Activated T-cell treated with anti-CD3 and anti-CD28 coated beads, Interleukin-2, amount 50 U/mL, for 72 hours (primary cell): ENCODE measurements at regions not wholly inside any gene's neighbourhood (a gene's known extent, or its start where the extent isn't known, plus 50 kb on each side); places are given as distances from the start of the nearest gene placed in this dataset.

Experiments
- ATAC-seq, 2 donors: fragments of 150-1000 bp; cut with Tn5 transposase; replicated peaks in 1 of 2; 2 replicates each; pipeline ENCODE4 v1.10.0; 2021; ENCODE audit warnings: moderate library complexity in 2 of 2, mild to moderate bottlenecking in 1 of 2
- DNase-seq, 2 donors: peaks; one replicate each; pipeline ENCODE4 v3.0.0; 2021 to 2022; ENCODE audit warnings: mixed read lengths in 1 of 2
- H3K27ac Mint-ChIP-seq: one replicate; pipeline ENCODE4 v1.8.0; 2022; ENCODE audit warnings: mild to moderate bottlenecking, moderate library complexity, mixed read lengths
- H3K27me3 Mint-ChIP-seq: one replicate; pipeline ENCODE4 v1.8.0; 2022; ENCODE audit warnings: low read depth, mixed read lengths
- H3K36me3 Mint-ChIP-seq, 2 donors: one replicate each; pipeline ENCODE4 v1.8.0; 2022; ENCODE audit warnings: mixed read lengths in 2 of 2, mild to moderate bottlenecking in 1 of 2; ENCODE audit not compliant: insufficient read depth in 2 of 2
- H3K4me1 Mint-ChIP-seq: one replicate; pipeline ENCODE4 v1.8.0; 2022; ENCODE audit warnings: low read depth, mixed read lengths
- H3K4me3 Mint-ChIP-seq, 2 donors: one replicate each; pipeline ENCODE4 v1.8.0; 2022; ENCODE audit warnings: mild to moderate bottlenecking in 2 of 2, mixed read lengths in 2 of 2, moderate library complexity in 2 of 2
- H3K9me3 Mint-ChIP-seq, 2 donors: one replicate each; pipeline ENCODE4 v1.8.0; 2022; ENCODE audit warnings: mixed read lengths in 2 of 2

GRCh38 chr14:38824706-38825105 lies 278.3 kb downstream of the SEC23A start:
- DNase-seq (no peak), ATAC-seq (no peak)
- Mint-ChIP-seq H3K36me3 (no peaks in the 10 kb centered on the region), H3K9me3 (peaks cover 2% of the 10 kb centered on the region in 2 donors), H3K4me1 (no peaks in the 10 kb centered on the region), H3K27ac (no peak overlapping the region), H3K4me3 (no peak overlapping the region), H3K27me3 (no peaks in the 10 kb centered on the region)

- no peaks in the 10 kb centered on the region for H3K36me3 Mint-ChIP-seq
- peaks cover 0 to 2% of the 10 kb centered on the region in 2 donors for H3K9me3 Mint-ChIP-seq
- H3K27me3 Mint-ChIP-seq: no peaks in the 10 kb centered on the region
- H3K4me3 Mint-ChIP-seq: no peak overlapping the region
- no peak overlapping the region for H3K27ac Mint-ChIP-seq
- DNase-seq (no peak), ATAC-seq (no peak)
- H3K4me1 Mint-ChIP-seq: no peaks in the 10 kb centered on the region
These were observed 284.5 kb downstream of the SEC23A start for GRCh38 chr14:38818555-38818954.

DNA sequence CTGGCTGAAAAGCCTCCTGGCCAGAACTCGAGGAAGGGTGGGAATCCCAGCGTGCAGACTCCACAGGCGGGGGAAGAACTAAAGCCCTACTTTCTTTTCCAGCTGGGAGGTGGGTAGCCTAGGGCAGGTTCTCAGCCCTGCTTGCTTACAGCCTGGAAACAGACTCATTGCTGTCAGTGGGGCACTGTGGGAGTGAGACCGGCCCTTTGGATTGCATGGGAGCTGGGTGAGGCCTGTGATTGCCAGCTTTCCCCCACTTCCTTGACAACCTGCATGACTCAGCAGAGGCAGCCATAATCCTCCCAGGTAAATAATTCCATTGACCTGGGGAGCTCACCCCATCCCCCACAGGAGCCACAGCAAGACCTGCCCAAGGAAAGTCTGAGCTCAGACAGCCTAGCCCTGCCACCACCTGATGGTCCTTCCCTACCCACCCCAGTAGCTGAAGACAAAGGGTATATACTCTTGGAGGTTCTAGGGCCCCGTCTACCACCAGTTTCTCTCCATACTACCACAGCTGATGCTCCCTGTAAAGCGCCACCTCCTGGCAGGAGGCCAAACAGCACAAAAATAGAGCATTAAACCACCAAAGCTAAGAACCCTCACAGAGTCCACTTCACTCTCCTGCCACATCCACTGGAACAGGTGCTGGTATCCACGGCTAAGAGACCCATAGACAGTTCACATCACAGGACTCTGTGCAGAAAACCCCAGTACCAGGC lies 294.1 kb downstream of the SEC23A start:
- H3K4me1 Mint-ChIP-seq: no peaks in the 10 kb centered on the region
- no peak overlapping the region for H3K4me3 Mint-ChIP-seq
- H3K27me3 Mint-ChIP-seq: no peaks in the 10 kb centered on the region
- H3K27ac Mint-ChIP-seq: no peak overlapping the region
- peaks cover 0 to 2% of the 10 kb centered on the region in 2 donors for H3K36me3 Mint-ChIP-seq
- peaks cover 4 to 12% of the 10 kb centered on the region in 2 donors for H3K9me3 Mint-ChIP-seq
- no peak for ATAC-seq
- peak in 1 of 2 donors; percentile 3 for DNase-seq

DNA sequence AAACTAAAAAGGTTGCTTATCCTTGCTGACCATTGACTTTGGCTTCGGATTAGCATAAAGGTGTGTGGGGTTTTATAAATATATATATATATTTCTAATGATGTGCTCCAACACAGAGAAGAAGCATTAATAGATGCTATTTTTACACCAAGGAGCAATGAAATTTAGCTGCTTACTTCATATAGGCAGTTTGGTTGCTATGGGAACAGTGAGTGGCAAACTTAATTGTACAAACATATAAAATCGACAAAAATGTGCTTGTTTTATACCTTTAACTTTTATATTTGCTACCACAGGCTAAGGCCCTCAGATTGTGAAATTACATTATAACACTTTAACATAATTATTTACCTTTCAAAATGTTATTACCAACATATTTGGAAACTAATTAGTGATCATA lies 303.4 kb downstream of the SEC23A start:
- Mint-ChIP-seq H3K4me3 (no peak overlapping the region), H3K27ac (no peak overlapping the region), H3K4me1 (no peaks in the 10 kb centered on the region), H3K27me3 (no peaks in the 10 kb centered on the region), H3K36me3 (no peaks in the 10 kb centered on the region), H3K9me3 (peaks cover 4% of the 10 kb centered on the region in 2 donors)
- ATAC-seq (no peak), DNase-seq (no peak)

- Mint-ChIP-seq H3K27me3 (no peaks in the 10 kb centered on the region), H3K4me1 (no peaks in the 10 kb centered on the region), H3K27ac (no peak overlapping the region), H3K4me3 (no peak overlapping the region), H3K9me3 (peaks cover 0 to 2% of the 10 kb centered on the region in 2 donors), H3K36me3 (no peaks in the 10 kb centered on the region)
- ATAC-seq: no peak
- DNase-seq: no peak
These were observed 308.4 kb downstream of the SEC23A start for GRCh38 chr14:38794677-38795076.

- Mint-ChIP-seq H3K27ac (no peak overlapping the region), H3K4me3 (no peak overlapping the region), H3K36me3 (no peaks in the 10 kb centered on the region), H3K9me3 (no peaks in the 10 kb centered on the region), H3K27me3 (no peaks in the 10 kb centered on the region), H3K4me1 (no peaks in the 10 kb centered on the region)
- DNase-seq: no peak
- no peak for ATAC-seq
These were observed 311.2 kb downstream of the SEC23A start for GRCh38 chr14:38791862-38792261.

DNA sequence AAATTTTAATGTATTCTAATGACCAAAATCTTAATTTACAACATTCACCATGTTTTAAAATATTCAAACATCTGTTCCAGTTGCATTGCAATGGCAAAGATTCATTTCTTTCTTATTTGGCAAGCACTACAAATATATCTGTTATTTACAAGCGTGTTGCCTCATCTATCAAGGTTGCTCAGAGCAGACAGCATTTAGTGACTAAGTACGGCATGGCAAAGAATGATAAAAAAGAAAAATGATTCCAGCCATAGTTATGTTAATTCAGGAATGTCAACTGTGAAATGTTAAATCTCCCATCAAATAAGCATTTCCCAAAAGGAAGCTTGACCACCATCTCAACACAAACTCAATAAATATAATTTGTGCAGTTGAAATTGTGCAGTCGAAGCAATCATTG lies 312.1 kb downstream of the SEC23A start:
- DNase-seq (no peak), ATAC-seq (no peak)
- H3K4me1 Mint-ChIP-seq: no peaks in the 10 kb centered on the region
- H3K36me3 Mint-ChIP-seq: no peaks in the 10 kb centered on the region
- no peaks in the 10 kb centered on the region for H3K27me3 Mint-ChIP-seq
- no peak overlapping the region for H3K27ac Mint-ChIP-seq
- H3K9me3 Mint-ChIP-seq: no peaks in the 10 kb centered on the region
- no peak overlapping the region for H3K4me3 Mint-ChIP-seq

DNA sequence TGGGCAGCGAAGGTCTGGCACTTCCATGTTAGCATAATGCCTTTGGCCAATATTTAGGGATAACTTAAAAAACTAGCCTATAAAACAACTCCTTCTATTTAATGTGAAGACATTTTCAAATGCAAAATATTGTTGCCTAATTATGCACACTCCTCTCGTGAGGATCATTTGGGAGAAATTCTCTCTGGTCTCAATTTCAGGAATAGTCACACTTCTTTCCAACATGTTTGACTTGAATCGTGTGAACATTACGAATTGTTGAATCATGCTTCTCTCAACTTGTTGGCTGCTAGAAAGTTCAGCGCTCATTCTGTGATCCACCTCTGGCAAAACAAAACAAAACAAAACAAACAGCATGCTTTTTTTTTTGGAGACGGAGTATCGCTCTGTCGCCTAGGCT lies 313.2 kb downstream of the SEC23A start:
- H3K4me3 Mint-ChIP-seq: no peak overlapping the region

GRCh38 chr14:38788060-38788459 lies 315.0 kb downstream of the SEC23A start:
- H3K27ac Mint-ChIP-seq: no peak overlapping the region
- H3K27me3 Mint-ChIP-seq: no peaks in the 10 kb centered on the region
- H3K4me3 Mint-ChIP-seq: no peak overlapping the region
- no peaks in the 10 kb centered on the region for H3K9me3 Mint-ChIP-seq
- DNase-seq (no peak), ATAC-seq (no peak)
- H3K4me1 Mint-ChIP-seq: no peaks in the 10 kb centered on the region
- no peaks in the 10 kb centered on the region for H3K36me3 Mint-ChIP-seq

More for the DNA sequence above, 313.2 kb downstream of the SEC23A start:
- DNase-seq: no peak
- Mint-ChIP-seq H3K4me1 (no peaks in the 10 kb centered on the region), H3K36me3 (no peaks in the 10 kb centered on the region), H3K27me3 (no peaks in the 10 kb centered on the region), H3K27ac (no peak overlapping the region), H3K9me3 (no peaks in the 10 kb centered on the region)
- no peak for ATAC-seq

- H3K4me1 Mint-ChIP-seq: no peaks in the 10 kb centered on the region
- no peaks in the 10 kb centered on the region for H3K9me3 Mint-ChIP-seq
- no peak overlapping the region for H3K27ac Mint-ChIP-seq
- no peak for ATAC-seq
- DNase-seq: no peak
- H3K27me3 Mint-ChIP-seq: no peaks in the 10 kb centered on the region
- H3K36me3 Mint-ChIP-seq: no peaks in the 10 kb centered on the region
- no peak overlapping the region for H3K4me3 Mint-ChIP-seq
These were observed 316.1 kb downstream of the SEC23A start for GRCh38 chr14:38786921-38787320.

DNA sequence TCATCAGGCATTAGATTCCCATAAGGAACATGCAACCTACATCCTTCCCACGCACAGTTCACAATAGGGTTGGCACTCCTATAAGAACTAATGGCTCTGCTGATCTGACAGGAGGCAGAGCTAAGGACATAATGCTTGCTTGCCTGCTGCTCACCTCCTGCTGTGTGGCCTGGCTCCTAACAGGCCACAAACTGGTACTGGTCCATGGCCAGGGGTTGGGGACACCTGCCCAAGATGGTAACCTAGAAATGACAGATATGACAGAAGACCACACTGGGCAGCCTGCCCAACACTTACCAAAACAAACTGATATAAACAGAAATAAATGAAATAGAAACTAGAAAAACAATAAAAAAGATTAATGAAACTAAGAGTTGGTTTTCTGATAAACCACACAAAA lies 325.6 kb downstream of the SEC23A start:
- H3K27me3 Mint-ChIP-seq: no peaks in the 10 kb centered on the region
- no peaks in the 10 kb centered on the region for H3K36me3 Mint-ChIP-seq
- H3K27ac Mint-ChIP-seq: no peak overlapping the region

DNA sequence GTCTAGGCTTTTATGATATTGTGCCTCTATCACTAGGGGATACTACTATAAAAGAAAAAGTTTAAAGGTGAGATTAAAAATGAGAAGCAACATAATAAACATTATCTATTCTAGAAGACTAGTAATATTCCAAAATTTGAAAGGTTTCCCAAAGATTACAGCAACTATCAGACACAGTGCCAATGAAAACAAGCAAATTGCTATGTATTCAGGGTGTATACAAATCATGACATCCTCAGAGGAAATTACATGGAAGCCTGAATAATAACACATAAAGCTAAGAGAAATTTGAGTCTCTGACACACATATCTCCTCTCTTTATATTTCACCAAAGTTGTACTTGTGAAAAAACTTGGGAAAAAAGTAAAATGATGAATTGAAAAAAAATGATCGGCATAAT lies 327.0 kb downstream of the SEC23A start:
- no peak for ATAC-seq
- no peaks in the 10 kb centered on the region for H3K36me3 Mint-ChIP-seq
- no peaks in the 10 kb centered on the region for H3K27me3 Mint-ChIP-seq
- H3K4me1 Mint-ChIP-seq: no peaks in the 10 kb centered on the region
- H3K27ac Mint-ChIP-seq: no peak overlapping the region
- DNase-seq: no peak
- H3K4me3 Mint-ChIP-seq: no peak overlapping the region
- H3K9me3 Mint-ChIP-seq: no peaks in the 10 kb centered on the region

More for the DNA sequence above, 325.6 kb downstream of the SEC23A start:
- Mint-ChIP-seq H3K9me3 (no peaks in the 10 kb centered on the region), H3K4me3 (no peak overlapping the region), H3K4me1 (no peaks in the 10 kb centered on the region)
- ATAC-seq (no peak), DNase-seq (no peak)

- ATAC-seq: no peak
- Mint-ChIP-seq H3K27me3 (no peaks in the 10 kb centered on the region), H3K9me3 (no peaks in the 10 kb centered on the region), H3K4me3 (no peak overlapping the region), H3K36me3 (no peaks in the 10 kb centered on the region), H3K4me1 (no peaks in the 10 kb centered on the region), H3K27ac (no peak overlapping the region)
- DNase-seq: no peak
These were observed 328.9 kb downstream of the SEC23A start for GRCh38 chr14:38774162-38774561.

- H3K4me1 Mint-ChIP-seq: no peaks in the 10 kb centered on the region
- no peaks in the 10 kb centered on the region for H3K27me3 Mint-ChIP-seq
These were observed 332.8 kb downstream of the SEC23A start for GRCh38 chr14:38770251-38770650.

More at GRCh38 chr14:38770251-38770650, 332.8 kb downstream of the SEC23A start:
- Mint-ChIP-seq H3K9me3 (no peaks in the 10 kb centered on the region), H3K27ac (no peak overlapping the region), H3K4me3 (no peak overlapping the region), H3K36me3 (no peaks in the 10 kb centered on the region)
- ATAC-seq (no peak), DNase-seq (no peak)
